ENCODE measurements at regions not wholly inside any gene's neighbourhood (a gene's known extent, or its start where the extent isn't known, plus 50 kb on each side); places are given as distances from the start of the nearest gene placed in this dataset.
A peak's percentile ranks its signal among the peaks of the same experiment; 100 is the strongest.

DNA sequence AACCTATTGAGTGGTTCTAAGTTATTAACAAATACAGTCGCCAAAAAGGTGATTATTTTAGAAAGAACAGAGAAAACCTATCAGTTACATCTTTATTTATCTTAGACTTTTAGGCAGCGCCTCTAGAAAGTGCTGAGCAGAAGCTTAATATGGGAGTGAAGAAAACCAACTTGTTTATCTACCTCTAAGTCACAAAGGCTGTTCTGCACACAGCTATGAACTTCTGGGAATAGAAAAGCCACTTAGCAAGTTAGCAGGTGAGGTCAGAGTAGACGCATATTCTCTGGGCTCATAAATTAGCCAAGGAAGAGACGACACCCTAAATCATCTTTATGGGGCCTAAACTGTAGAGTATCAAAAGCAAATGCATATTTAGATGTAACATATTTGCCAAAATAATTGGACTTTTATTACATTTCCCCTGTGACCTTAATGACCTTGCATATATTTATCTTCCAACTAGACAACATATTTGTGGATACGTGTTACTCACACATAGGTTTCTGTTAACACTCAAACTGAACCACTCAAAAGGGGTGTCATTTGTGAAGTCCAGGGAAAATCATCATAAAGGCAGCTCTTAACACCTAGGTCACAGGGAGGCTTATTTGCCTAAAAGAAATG lies 267.1 kb downstream of the ADGB start:
- peak; percentile 27 for FAIRE-seq

DNA sequence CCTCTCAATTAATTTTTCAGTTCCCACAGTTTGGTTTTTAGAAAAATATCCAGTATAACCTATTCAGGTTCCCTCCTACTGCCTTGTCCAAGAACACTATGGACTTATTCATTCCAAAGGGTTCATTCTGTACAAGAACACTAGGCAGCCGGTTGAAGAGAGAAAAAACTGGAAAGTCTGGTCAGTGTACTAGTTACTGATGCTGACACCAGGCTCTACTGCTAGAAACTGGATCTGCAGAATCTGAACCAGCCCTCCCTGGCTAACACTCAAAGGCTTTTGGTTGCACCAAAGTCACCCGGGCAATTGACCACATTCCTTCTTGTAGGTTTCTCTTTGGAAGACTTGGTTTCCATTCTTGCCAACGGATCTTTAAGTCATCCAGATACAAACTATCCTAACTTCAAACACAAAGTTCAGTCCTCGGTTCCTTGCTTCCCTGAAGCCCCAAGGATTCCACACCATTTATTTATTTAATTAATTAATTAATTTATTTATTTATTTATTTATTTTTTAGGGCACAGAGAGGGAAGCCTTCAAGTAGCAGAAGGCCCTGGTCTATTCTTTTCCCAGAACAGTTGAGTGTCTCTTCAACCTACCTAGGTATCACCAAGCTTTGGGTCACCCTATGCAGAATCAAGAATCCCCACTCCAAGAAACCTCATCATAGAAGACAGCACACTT lies 268.1 kb downstream of the ADGB start:
- no peak for FAIRE-seq

DNA sequence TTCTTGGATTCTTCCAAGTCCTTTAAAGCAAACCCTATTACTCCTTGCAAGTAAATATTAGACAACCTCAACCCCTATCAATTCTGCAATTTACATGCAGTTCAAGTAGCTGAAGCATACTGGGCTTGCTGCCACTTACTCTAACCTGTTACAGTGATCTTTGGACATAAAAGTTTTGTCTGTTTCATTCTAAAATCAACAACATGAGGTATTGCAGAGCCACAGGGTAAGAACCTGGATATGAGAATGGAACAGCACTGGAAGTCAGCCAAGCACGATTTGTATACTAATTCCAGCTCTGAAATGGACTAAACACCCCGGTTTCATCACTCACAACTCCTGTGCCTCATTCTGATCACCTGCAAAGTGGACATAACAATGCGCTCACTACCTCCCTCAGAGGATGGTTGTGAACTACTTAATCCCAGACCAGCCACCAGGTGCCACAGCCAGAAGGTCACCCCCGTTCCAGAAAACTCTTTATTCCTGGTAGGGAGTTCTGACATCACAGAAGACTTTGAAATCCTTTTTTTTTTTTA lies 270.0 kb downstream of the ADGB start:
- FAIRE-seq: no peak

DNA sequence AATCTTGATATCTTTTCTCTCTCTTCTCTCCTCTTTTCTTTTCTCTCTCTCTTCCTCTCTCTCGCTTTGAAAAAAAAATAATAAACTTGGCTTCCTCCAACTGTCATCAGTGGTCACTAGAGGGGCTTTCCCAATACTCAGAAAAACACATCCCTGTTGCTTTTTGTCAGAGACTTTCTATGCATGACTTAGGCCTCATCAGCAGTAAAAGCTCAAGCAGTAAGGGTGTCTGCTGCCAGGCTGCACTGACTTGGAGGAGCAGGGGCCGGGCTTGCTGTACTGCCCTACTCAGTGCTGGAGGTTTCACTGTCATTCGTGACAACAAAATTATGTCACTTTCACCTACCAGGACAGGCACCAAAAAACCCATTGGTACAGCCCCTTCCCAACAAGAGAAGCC lies 272.0 kb downstream of the ADGB start:
- FAIRE-seq: no peak

DNA sequence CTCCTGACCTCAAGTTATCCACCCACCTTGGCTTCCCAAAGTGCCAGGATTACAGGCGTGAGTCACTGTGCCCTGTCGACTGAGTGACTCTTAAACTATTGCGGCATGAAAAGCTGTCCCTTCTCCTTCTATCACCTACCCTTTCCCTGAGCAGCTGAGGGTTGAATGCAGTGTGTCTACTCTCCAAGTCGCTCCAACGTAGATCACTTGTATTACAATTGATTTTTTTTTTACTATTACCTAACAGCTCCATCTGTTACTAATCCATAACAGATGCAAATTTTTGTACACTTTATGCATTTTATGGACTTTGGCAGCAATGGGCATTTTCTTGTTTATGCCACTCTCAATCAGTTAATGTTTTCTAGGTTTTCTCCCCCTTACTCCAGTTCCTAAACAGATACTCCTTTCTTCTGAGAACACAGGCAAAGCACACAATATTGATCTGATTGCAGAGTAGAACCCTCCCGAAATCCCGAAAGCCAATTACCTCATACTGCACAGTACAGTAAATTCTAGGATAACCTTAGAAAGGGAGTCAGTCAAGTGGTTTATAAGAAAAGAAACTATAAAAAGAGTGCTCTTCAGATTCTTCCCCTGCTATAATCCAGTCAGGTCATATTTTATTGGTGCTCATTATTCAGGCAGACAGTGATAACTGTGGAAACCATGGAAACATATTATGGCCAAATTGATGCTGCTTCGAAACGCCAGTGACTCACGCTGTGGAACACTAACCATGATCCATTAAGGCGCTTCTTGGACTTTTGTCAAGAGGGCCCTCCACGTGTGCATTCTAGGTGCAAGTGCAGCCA lies 273.0 kb downstream of the ADGB start:
- FAIRE-seq: peak; percentile 97

DNA sequence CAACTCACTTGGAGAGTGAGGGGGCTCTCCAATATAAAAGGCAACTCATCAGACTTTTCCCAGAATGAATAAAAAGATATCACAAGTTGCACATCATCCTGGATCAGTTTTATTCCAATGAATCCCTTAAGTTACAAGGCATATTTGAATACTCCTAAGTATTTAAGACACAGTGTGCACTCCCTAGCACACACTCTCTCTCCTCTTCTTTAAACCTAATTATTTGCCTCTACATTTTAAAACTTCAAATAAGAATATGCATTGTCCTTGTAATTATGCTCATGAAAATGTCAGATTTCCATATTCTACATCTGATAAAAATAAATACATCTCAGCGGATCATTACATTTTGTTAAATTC lies 273.6 kb downstream of the ADGB start:
- no peak for FAIRE-seq

DNA sequence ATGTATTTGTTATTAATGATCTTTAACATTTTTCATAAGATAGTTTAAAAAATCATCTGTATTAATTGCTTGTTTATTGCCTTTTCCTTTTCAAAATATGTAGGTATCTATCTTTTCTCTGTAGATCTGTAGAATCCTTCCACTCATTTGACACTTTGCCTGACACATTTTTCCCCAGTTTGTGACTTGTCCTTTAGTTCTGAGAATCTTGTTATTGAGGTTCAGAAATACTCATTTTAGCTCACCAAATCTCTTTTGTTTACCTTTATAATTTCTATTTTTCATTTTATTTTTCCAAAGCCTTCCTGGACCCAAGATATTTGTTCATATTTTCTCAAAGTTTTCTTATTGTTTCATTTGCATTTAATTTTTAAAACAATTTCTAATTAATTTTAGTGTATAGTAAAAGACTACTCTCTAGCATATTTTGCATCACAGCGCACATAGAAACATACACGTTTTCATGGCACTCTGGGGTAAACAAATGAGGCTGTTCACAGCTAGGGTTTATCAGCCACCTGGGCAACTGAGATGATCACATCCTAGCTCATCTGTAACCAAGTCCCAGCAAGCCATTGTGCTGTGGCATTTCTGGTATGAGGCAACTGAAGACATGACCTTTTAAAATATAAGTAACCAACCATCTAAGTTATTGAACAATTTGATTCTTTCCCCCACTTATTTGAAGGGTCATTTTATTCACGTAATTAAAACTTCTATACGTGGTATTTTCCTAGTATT lies 275.7 kb downstream of the ADGB start:
- peak; percentile 66 for FAIRE-seq

DNA sequence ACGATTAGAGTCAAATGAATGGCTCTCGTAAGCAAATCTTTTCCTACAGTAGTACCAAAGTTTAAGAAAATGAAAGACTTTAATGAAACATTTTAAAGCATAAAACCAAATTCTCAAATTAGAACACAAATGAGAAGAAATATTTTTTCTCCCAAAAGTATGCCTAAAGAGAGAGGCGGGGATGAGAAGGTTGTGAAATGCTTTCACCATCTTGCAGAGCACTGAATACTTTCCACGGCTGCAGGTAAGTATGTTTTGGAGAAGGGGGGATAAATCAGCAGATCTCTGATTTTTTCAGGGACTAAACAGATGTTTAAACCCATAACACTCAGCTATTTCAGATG lies 277.1 kb downstream of the ADGB start:
- FAIRE-seq: no peak

DNA sequence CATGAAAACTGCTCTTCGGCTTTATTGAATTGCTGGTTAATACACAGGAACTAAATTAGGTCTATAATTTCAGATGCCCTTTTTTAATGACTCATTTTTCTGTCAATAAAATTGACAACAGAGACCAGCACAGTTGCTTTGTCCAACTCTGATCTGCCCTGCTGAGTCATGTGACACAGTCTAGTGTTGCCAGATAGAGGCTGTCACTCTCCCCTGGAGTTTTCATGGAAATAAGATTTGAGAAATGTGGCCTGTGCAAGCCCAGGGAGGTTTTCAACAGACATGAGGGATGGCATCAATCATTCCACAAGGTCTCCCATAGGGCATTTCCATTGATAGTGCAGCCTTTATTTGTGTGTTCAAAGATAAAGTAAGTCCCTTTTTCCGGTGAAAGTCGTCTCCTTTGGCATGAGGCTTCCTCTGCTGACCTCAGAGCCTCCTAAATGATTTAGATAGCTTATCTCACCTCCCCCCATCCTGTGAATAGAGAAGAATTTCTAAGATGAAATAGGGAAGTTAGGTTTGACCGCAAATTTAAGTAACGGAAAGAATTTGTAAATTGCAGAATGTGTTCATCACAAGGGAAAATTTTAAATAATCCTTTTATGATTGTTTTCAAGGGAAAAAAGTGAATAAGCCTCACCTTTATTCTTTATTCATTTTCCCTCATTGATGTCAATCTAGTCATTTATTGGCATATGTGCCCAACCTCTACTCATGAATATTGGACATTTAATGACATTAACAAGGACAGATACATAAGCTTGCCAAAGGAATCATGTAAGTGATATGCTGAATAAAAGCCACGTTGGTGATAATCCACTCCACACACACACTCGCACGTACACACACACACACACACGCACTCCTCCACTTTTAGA lies 277.7 kb downstream of the ADGB start:
- FAIRE-seq: peak; percentile 89

DNA sequence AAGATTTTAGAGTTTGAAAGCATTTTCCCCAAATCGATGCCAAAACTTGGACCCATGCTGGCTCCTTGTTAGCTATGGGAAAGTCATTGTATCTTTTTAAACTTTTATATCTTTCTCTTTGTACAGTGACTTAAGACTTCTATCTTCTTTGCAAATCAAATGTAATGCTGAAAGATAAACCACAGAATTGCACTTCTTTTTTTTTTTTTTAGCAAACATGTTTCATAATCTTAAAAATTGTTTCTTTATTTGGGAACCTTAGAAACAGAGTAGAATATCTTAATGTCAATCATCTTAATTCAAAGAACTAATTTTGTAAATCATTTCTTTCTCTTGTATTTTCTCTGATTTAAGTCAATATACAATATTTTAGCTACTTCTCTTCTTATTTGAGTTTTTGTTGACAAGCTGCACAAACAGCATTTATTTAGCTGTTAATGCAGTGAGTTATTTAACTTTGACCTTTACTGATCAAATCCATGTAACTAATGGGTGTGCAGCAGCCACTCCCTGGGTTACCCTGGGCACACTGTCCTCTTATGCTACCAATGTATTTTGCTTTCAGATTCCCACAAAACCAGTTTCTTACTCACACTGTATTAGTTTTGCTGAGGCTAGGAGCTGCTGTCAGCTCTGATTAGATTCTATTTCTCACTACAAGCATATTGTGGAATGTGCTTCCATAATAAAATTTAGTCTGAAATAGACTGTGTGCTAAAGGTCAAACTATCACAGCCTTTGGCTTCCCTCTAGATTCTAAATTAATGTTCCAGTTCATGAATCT lies 279.6 kb downstream of the ADGB start:
- peak; percentile 82 for FAIRE-seq

DNA sequence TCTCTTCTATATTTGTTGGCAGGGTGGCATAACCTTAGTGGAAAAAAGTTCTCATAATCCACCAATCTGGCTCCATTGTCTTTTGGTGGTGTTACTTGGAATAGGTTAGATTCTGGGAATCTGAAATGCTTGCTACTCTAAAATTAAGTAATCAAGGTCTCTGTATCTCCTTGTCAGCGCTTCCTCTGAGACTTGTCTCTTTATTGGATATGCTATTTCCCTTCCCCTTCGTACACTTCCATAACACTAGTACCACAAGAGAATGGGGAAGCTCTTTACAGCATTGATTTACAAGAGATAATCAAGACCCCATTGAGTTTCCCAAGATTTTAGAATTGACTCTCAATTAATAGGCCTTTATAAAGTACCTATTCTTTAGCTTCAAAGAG lies 280.2 kb downstream of the ADGB start:
- no peak for FAIRE-seq

DNA sequence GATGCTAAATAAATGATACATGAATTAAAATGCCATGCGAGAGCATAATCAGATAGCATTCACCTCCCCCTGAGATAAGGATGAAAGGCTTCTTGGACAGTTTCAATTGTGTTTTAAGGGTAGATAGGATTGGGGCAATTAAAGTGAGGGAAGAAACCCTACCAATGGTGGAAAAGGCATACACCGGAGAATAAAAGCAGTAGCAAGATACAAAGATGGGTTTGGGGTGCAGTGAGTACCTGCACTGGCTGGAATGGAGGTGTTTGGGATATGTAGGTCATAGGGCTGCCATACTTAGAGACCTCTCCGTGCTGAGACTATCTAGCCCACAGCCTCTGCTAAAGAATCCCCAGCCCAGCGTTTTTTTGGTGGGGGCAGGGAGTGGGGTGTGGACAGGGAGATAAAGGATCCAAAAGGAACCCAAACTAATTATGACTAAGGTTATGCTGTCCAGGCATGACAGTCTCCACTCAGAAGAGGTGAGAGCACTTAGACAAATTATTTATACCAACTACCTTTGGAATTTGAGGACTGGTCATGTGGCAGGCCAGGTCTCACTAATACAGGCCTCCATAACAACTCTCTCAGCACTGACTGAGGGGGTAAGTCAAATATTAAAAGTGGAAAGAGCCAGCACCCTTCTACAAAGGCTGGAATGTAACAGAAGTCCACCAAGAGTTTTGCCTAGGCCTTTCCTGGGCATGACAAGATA lies 280.8 kb downstream of the ADGB start:
- no peak for FAIRE-seq

DNA sequence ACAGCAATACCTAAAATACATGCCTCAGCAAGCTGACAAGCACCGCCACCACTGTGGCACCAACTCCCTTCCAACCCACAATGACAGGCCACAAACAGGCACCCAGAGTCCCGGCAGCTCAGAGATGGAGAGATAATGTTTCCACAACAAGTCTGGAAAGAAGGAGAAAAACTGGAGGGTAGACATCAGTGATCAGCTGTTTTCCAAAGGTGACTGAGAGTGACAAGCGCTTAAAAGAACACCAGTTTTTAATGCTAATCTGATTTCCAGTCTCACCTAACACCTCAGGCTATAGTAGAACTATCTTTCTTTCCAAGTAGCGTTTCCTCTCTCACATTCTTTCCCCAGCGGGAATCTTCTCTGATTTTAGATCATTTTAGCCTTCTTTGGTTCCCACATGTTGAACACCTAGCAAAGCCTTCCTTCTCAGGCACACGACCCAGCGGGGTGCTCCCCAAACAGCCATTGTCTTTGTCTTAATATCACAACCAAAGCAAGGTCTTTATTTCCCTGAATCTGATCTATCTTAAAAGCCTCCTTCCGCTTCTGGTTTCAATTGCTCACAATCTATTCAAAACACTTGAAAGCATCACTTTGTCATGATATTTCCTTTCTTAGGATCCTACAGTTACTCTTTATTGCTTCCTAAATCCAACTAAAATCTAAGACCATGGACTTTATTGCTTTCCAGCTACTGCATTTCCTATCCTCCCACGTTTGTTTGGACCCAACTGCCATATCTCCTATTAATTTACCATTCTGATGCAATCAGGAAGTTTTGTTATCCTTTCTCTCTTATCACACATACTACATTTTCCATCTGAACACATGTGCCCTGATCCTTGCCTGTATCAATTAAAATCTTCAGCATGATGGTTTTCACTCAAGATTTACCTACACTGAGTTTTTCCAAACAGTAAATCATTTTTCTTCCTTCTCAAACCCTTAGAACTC lies 282.7 kb downstream of the ADGB start:
- no peak for FAIRE-seq

DNA sequence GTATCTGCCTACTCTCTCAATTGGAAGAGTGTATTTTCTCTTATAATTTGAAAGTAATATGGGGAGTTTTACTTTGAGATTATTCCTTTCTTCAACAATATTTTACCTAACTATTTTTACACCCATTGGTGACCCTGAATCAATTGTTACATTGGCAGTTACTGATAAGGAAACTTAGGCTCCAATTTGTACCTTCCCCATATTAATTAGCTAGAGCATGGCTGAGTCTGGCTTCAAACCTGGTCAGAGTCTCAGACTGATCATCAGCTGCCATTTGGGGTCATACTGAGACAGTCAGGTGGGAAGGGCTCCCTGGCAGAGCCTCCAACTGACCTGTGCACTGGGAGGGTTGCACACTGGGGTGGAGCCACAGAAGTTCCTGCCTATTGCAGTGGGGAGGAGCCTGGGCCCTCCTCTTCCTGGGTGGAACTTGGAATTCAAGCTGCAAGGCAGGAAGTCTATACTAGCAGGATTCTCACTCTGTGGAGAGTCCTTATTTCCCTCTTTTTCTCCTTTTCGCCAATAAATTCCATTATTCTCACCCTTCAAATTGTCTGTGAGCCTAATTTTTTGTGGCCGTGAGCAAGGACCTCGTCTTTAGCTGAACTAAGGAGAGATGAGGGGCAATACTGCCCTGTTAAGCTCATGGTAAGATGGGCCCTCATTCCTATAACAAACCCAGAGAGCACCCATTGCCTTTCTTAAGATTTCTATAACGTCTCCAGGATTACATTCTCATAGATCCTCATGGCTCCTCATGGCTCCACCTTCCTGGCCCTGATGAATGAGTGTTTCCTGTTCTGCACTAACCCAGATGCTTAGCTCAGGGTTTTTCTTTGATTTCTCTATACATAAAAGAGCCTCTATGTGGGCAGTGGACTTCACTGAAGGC lies 285.1 kb downstream of the ADGB start:
- FAIRE-seq: no peak

DNA sequence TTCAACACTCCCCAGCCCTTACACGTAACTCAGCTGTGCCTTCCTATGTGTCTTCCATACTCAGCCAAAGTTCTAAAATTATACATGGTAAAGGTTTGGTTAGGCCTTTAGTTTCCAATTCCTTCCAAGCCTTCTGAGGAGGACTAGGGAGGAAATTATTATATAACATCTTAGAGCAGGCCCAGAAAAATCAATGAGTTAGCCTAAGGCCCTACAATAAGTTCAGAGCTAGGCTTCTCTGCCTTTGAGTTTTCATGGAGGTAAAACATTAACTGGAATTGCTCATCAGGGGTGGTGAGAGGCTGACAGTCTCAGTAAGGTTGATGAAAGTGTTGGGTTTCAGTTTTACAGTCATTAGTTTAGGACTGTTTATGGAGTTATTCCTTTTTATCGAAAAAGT lies 286.0 kb downstream of the ADGB start:
- FAIRE-seq: peak; percentile 96

DNA sequence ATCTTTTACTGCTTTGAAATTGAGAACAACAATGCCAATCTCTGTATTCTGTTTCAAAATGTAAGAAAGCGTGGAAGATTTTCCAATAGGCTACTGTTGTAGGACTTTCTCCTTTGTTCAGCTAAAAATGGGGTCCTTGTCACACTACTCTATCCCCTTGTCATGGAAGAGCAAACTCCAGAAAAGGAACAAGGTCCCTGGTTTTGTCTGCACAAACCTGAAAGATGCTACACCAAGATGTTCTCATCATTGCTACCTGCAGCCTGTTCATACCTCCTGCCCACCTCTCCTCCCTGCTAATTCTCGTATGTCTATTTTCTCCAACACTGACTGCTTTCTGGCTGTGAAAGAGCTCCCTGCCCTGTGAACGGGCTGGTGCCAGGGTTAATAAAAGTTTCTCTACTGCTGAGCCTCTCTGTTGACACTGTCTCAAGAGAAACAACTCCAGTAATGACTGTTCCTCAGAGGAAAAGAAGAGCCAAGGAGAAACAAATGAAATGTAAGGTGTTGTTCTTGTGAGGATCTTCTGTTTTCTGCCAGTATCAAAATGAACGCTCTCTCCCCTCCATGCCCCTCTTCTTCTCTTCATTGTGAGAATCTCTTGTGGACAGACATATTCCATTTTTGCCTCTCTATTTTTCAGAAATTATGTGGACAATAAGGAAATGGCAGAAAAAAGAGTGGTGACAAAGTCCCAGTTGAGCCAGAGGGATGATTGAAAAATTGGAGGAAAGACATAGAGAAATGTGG lies 287.1 kb downstream of the ADGB start:
- no peak for FAIRE-seq

DNA sequence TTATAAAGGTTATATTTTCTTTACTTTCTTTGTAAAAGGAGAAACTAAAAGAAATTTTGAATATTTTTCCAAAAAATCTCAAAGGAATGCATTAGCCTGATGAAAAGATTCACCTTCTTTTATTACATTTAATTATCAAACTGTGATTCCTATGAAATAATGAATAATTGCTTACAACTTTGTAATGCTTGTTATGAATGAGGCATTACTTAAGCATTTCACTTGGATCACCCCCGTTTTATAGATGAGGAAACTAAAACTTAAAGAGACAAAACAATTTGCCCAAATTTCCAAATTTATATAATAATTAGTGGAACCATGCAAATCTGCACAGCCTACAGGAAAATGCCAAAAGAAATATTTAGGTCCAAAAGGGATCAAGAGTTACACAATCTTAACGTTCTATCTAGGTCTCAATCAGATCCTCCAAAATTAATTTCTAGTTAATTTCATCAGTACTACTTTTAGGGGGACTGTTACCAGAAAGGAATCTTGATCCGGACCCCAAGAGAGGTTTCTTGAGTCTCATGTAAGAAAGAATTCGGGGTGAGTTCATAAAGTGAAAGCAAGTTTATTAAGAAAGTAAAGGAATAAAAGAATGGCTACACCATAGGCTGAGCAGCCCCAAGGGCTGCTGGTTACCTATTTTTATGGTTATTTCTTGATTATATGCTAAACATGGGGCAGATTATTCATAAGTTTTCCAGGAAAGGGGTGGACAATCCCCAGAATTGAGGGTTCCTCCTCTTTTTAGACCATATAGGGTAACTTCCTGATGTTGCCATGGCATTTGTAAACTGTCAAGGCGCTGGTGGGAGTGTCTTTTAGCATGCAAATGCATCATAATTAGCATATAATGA lies 288.0 kb downstream of the ADGB start:
- FAIRE-seq: peak; percentile 51
